ENCODE measurements at regions not wholly inside any gene's neighbourhood (a gene's known extent, or its start where the extent isn't known, plus 50 kb on each side); places are given as distances from the start of the nearest gene placed in this dataset.

DNA sequence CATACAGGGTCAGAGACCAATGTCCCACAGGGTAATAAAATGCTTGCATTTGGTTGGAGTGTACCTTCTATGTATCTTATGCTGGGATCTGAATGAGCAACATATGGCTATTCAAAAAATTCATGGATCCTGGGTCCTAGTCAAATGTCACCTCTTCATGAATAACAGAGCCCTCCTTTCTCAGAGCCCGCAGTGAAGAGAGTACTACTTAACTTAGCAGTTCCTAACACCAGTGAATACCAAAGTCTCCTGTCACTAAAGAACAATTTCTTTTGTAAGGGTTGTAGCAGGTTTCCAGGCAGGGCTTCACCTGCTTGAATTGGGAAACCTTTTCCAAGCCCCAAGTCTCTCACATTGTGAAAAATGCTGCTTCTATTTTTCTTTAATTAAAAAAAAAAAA, 483.0 kb upstream of the DEPDC1 start:
- Histone ChIP-seq H3K4me3 (ENCODE audit: low read length) (no peak overlapping the region), H3K9me3 (ENCODE audit: control insufficient read depth, low read length) (no peaks in the 10 kb centered on the region), H3K27ac (ENCODE audit: low read depth, low read length) (no peak overlapping the region), H3K27me3 (ENCODE audit: control insufficient read depth, insufficient read depth, low read length, poor library complexity, severe bottlenecking) (no peaks in the 10 kb centered on the region), H3K36me3 (ENCODE audit: control insufficient read depth, insufficient read depth, low read length) (no peaks in the 10 kb centered on the region), H3K4me1 (ENCODE audit: control insufficient read depth, insufficient read depth, low read length) (peaks cover 13% of the 10 kb centered on the region), H3K9ac (ENCODE audit: extremely low read depth, low read length, poor library complexity, severe bottlenecking) (no peak overlapping the region)
- Mint-ChIP-seq H3K9me3 (peaks cover 1% of the 10 kb centered on the region), H3K27me3 (ENCODE audit: insufficient read depth) (no peaks in the 10 kb centered on the region), H3K4me3 (no peak overlapping the region), H3K4me1 (peaks cover 42% of the 10 kb centered on the region), H3K27ac (no peak overlapping the region), H3K36me3 (ENCODE audit: low read depth) (no peaks in the 10 kb centered on the region)
- 20 to 33% methylated on average over 1 of the region's 1 CpG for WGBS, 2 experiments (ENCODE audit: insufficient coverage in 1 of 2, insufficient read length in 1 of 2)
- DNase-seq, result no peak
- TF ChIP-seq, protein P1, sequence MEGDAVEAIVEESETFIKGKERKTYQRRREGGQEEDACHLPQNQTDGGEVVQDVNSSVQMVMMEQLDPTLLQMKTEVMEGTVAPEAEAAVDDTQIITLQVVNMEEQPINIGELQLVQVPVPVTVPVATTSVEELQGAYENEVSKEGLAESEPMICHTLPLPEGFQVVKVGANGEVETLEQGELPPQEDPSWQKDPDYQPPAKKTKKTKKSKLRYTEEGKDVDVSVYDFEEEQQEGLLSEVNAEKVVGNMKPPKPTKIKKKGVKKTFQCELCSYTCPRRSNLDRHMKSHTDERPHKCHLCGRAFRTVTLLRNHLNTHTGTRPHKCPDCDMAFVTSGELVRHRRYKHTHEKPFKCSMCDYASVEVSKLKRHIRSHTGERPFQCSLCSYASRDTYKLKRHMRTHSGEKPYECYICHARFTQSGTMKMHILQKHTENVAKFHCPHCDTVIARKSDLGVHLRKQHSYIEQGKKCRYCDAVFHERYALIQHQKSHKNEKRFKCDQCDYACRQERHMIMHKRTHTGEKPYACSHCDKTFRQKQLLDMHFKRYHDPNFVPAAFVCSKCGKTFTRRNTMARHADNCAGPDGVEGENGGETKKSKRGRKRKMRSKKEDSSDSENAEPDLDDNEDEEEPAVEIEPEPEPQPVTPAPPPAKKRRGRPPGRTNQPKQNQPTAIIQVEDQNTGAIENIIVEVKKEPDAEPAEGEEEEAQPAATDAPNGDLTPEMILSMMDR (conservative IDR thresholded peaks at IDR 0.05), result no peak

DNA sequence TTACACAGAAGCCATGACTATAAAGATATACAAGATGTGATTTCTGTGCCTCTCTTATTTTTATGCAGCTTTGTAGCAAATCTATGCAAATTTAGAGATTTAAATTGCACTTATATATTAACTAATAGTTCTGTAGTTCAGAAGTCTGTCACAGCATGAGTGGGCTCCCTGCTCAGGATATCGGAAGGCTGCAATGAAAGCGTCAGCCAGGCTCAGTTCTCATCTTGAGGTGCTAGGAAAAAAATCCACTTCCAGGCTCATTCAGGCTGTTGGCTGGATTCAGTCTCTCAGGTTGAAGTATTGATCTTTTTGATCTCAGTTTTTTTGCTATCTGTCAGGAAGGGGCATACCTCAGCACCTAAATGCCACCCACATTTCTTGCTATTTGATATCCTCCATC, 487.4 kb upstream of the DEPDC1 start:
- Mint-ChIP-seq H3K27me3 (ENCODE audit: insufficient read depth) (no peaks in the 10 kb centered on the region), H3K4me3 (no peak overlapping the region), H3K9me3 (peaks cover 24% of the 10 kb centered on the region), H3K36me3 (ENCODE audit: low read depth) (no peaks in the 10 kb centered on the region), H3K4me1 (peaks cover 20% of the 10 kb centered on the region), H3K27ac (no peak overlapping the region)
- peaks cover 20% of the 10 kb centered on the region for H3K9me3 ChIP-seq (ENCODE audit: control insufficient read depth, low read length)
- no peak overlapping the region for H3K27ac ChIP-seq (ENCODE audit: low read depth, low read length)
- no peaks in the 10 kb centered on the region for H3K27me3 ChIP-seq (ENCODE audit: control insufficient read depth, insufficient read depth, low read length, poor library complexity, severe bottlenecking)
- 91% methylated on average over 2 of the region's 2 CpGs; no CpG with 5 or more reads in 1 of the 2 experiments for WGBS, 2 experiments (ENCODE audit: insufficient coverage in 1 of 2, insufficient read length in 1 of 2)
- DNase-seq, result no peak
- H3K9ac ChIP-seq (ENCODE audit: extremely low read depth, low read length, poor library complexity, severe bottlenecking), result no peak overlapping the region
- TF ChIP-seq, protein P1 (conservative IDR thresholded peaks at IDR 0.05), result no peak
- no peak overlapping the region for H3K4me3 ChIP-seq (ENCODE audit: low read length)
- H3K36me3 ChIP-seq (ENCODE audit: control insufficient read depth, insufficient read depth, low read length), result no peaks in the 10 kb centered on the region
- H3K4me1 ChIP-seq (ENCODE audit: control insufficient read depth, insufficient read depth, low read length), result peaks cover 6% of the 10 kb centered on the region

DNA sequence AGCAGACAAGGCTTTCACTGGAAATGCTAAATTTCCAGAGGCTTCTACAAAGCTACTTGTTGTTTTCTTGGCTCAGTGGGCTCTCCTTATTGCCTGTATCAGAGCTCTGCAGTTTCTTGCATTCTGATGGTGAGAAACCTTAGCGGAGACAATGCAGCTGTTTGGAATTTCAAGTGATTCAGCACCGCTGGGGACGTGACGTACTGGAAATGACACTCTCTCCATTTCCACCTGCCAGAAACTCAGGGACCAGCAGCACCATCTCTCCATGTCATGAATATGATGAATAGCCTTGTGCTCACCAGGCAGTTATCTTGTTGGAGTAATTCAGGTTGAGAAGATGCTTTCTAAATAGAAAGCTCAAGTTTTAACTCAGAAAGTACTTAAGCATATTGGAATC, 497.2 kb upstream of the DEPDC1 start:
- no peaks in the 10 kb centered on the region for H3K36me3 ChIP-seq (ENCODE audit: control insufficient read depth, insufficient read depth, low read length)
- H3K27me3 ChIP-seq (ENCODE audit: control insufficient read depth, insufficient read depth, low read length, poor library complexity, severe bottlenecking), result no peaks in the 10 kb centered on the region
- TF ChIP-seq, protein P1 (conservative IDR thresholded peaks at IDR 0.05), result no peak
- H3K9ac ChIP-seq (ENCODE audit: extremely low read depth, low read length, poor library complexity, severe bottlenecking), result no peak overlapping the region
- Mint-ChIP-seq H3K27me3 (ENCODE audit: insufficient read depth) (no peaks in the 10 kb centered on the region), H3K4me3 (no peak overlapping the region), H3K9me3 (peaks cover 12% of the 10 kb centered on the region), H3K36me3 (ENCODE audit: low read depth) (no peaks in the 10 kb centered on the region), H3K27ac (no peak overlapping the region), H3K4me1 (peaks cover 6% of the 10 kb centered on the region)
- no peak overlapping the region for H3K27ac ChIP-seq (ENCODE audit: low read depth, low read length)
- H3K9me3 ChIP-seq (ENCODE audit: control insufficient read depth, low read length), result no peaks in the 10 kb centered on the region
- H3K4me1 ChIP-seq (ENCODE audit: control insufficient read depth, insufficient read depth, low read length), result no peaks in the 10 kb centered on the region
- WGBS, 2 experiments (ENCODE audit: insufficient coverage in 1 of 2, insufficient read length in 1 of 2), result 78 to 90% methylated on average over 4 of the region's 4 CpGs
- no peak overlapping the region for H3K4me3 ChIP-seq (ENCODE audit: low read length)
- DNase-seq, result no peak

Measured in endodermal cell (in vitro differentiated cells).